ENCODE measurements at regions not wholly inside any gene's neighbourhood (a gene's known extent, or its start where the extent isn't known, plus 50 kb on each side); places are given as distances from the start of the nearest gene placed in this dataset.
A peak's percentile ranks its signal among the peaks of the same experiment; 100 is the strongest.

DNA sequence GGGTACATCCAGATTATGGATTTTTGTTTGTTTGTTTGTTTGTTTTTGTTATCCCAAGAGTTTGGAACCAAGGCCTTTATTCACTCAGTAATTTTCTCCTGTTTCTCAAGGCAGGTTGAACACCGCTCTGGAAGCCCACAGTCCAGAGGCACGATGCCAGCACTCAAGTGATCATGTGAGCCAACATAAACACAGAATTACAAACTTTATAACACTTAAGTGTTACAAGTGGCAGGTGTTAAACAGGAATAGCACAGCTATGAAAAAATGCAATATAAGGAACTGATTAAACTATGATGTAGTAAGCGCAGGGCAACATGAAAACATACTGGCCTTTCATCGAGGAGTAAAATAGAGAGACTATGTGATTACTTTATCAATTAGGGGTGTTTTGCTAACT lies 1885.8 kb upstream of the SEL1L start (continued):
- TF ChIP-seq, protein P1, sequence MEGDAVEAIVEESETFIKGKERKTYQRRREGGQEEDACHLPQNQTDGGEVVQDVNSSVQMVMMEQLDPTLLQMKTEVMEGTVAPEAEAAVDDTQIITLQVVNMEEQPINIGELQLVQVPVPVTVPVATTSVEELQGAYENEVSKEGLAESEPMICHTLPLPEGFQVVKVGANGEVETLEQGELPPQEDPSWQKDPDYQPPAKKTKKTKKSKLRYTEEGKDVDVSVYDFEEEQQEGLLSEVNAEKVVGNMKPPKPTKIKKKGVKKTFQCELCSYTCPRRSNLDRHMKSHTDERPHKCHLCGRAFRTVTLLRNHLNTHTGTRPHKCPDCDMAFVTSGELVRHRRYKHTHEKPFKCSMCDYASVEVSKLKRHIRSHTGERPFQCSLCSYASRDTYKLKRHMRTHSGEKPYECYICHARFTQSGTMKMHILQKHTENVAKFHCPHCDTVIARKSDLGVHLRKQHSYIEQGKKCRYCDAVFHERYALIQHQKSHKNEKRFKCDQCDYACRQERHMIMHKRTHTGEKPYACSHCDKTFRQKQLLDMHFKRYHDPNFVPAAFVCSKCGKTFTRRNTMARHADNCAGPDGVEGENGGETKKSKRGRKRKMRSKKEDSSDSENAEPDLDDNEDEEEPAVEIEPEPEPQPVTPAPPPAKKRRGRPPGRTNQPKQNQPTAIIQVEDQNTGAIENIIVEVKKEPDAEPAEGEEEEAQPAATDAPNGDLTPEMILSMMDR (conservative IDR thresholded peaks at IDR 0.05; ENCODE audit: low read depth in 2 of 2), result no peak
- TF ChIP-seq CREB1 (CRISPR knock-in tag; IDR thresholded peaks at IDR 0.05; ENCODE audit: low read depth), result no peak

- H3K79me2 ChIP-seq (replicated peaks; ENCODE audit: insufficient read depth), result no peaks in the 10 kb centered on the region
- no peak overlapping the region for H3K4me2 ChIP-seq
- H3K4me3 ChIP-seq, result no peak overlapping the region
- Mint-ChIP-seq H3K9me3 (no peaks in the 10 kb centered on the region), H3K4me3 (no peak overlapping the region), H3K36me3 (ENCODE audit: low read depth) (no peaks in the 10 kb centered on the region), H3K27me3 (ENCODE audit: insufficient read depth, low read depth, poor library complexity) (no peaks in the 10 kb centered on the region), H3K27ac (no peak overlapping the region), H3K4me1 (peaks cover 4% of the 10 kb centered on the region; the same call in 1 of the 3 replicates)
- no peak for ATAC-seq
- H3K27ac ChIP-seq (ENCODE audit: low read depth), result no peak overlapping the region
- H3K36me3 ChIP-seq (ENCODE audit: insufficient read depth), result no peaks in the 10 kb centered on the region
- no peak for DNase-seq (ENCODE audit: low spot score)
- H3K9me2 ChIP-seq (ENCODE audit: insufficient read depth), result no peaks in the 10 kb centered on the region
- no peaks in the 10 kb centered on the region for H3F3A ChIP-seq (replicated peaks; ENCODE audit: low read depth)
- no peaks in the 10 kb centered on the region for H4K20me1 ChIP-seq (replicated peaks; ENCODE audit: insufficient read depth)
- H3K4me1 ChIP-seq (ENCODE audit: insufficient read depth), result peaks cover 4% of the 10 kb centered on the region
- peak overlapping the region; percentile 11; the same call in 1 of the 2 replicates for H2AFZ ChIP-seq
- no peaks in the 10 kb centered on the region for H3K27me3 ChIP-seq (ENCODE audit: insufficient read depth)
- TF ChIP-seq, protein P1 (conservative IDR thresholded peaks at IDR 0.05; ENCODE audit: low read depth in 2 of 2), result no peak
- no peak for TF ChIP-seq ETS1 (IDR thresholded peaks at IDR 0.05)
- TF ChIP-seq ZNF331 (CRISPR knock-in tag; IDR thresholded peaks at IDR 0.05; ENCODE audit: low read depth), result no peak
- TF ChIP-seq CREB1 (CRISPR knock-in tag; IDR thresholded peaks at IDR 0.05; ENCODE audit: low read depth), result no peak
- no peak for TF ChIP-seq NANOG (IDR thresholded peaks at IDR 0.05; ENCODE audit: borderline replicate concordance)
- TF ChIP-seq STAT1 (IDR thresholded peaks at IDR 0.05; ENCODE audit: unreplicated experiment), result no peak
- TF ChIP-seq ZNF114 (CRISPR knock-in tag; IDR thresholded peaks at IDR 0.05), result no peak
- TF ChIP-seq POLR2AphosphoS5 (IDR thresholded peaks at IDR 0.05; ENCODE audit: low read depth), result no peak
- no peak for TF ChIP-seq REST (IDR thresholded peaks at IDR 0.05; ENCODE audit: unreplicated experiment)
- TF ChIP-seq JUNB (IDR thresholded peaks at IDR 0.05; ENCODE audit: unreplicated experiment), result no peak
- TF ChIP-seq EZH2phosphoT487 (IDR thresholded peaks at IDR 0.05; ENCODE audit: unreplicated experiment), result no peak
- no peak for TF ChIP-seq EZH2 (IDR thresholded peaks at IDR 0.05; ENCODE audit: low read depth, unreplicated experiment)
Measured at GRCh38 chr14:83421711-83422110, 1888.1 kb upstream of the SEL1L start.

Measured in GM23338 (cell line).